Left lung (tissue), 4 donors: ENCODE measurements at regions not wholly inside any gene's neighbourhood (a gene's known extent, or its start where the extent isn't known, plus 50 kb on each side); places are given as distances from the start of the nearest gene placed in this dataset.
A peak's percentile ranks its signal among the peaks of the same experiment; 100 is the strongest.

Experiments
- ATAC-seq: fragments of 200-7000 bp; cut with Tn5 transposase; one replicate; pipeline ENCODE4 v1.9.1; 2020; ENCODE audit warnings: moderate library complexity
- DNase-seq, 4 donors: peaks; one replicate each; pipeline ENCODE4 v3.0.0-alpha.2; 2013 to 2020
- H3K27ac ChIP-seq, 2 donors: fragments of 200-600 bp; sonication (generic) in 1 of 2; one replicate each; pipeline versions ENCODE4 v1.5.0 to v1.8.0; 2020 to 2021
- H3K27me3 ChIP-seq, 2 donors: fragments of 200-600 bp; sonication (generic) in 1 of 2; one replicate each; pipeline versions ENCODE4 v1.5.0 to v1.8.0; 2020 to 2021
- H3K36me3 ChIP-seq, 2 donors: fragments of 200-600 bp; sonication (generic) in 1 of 2; one replicate each; pipeline versions ENCODE4 v1.5.0 to v1.8.0; 2020 to 2021
- H3K4me1 ChIP-seq, 2 donors: fragments of 200-600 bp; one replicate each; pipeline ENCODE4 v1.8.0; 2021
- H3K4me3 ChIP-seq, 2 donors: fragments of 200-600 bp; sonication (generic) in 1 of 2; one replicate each; pipeline versions ENCODE4 v1.5.0 to v1.8.0; 2020 to 2021; ENCODE audit warnings: mild to moderate bottlenecking in 1 of 2
- H3K9me3 ChIP-seq, 2 donors: fragments of 200-600 bp; sonication (generic) in 1 of 2; one replicate each; pipeline versions ENCODE4 v1.5.0 to v1.8.0; 2020 to 2021
- intact Hi-C, 2 donors: fragments of 100-400 bp; cut with DNase I; formaldehyde crosslinking; loops; one replicate each; pipeline versions ENCODE4 v1.11.2 to v1.14.2; 2022
- TF ChIP-seq, protein P1 (sequence below), 2 donors: fragments of 200-600 bp; sonication (generic) in 1 of 2; IDR thresholded peaks; one replicate each; pipeline versions ENCODE4 v1.5.0 to v1.8.0; 2021; ENCODE audit warnings: antibody characterized with exemption in 2 of 2
- donor health status: DM: no; HTN: yes; CAD: no.
- donor health status: DM: no; HTN: no; CAD: no.

DNA sequence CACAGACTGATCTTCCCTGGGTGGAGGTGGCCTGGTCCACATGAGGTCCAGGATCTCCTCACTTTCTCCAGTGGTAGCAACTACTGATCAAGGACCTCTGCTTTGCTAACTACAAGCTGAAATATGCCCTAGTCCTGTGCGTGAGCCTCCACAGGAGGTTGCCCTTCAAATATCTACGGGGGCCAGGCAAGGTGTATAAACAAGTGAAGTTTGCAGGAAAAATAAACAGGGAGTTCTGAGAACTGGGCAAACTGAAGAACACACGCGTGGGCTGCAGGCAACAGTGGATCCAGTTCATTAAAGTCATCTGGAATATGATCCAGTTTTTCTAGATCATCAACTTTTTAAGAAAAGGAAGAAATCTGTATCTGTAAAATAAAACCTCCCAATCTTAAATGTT, 167.5 kb upstream of the NR3C1 start:
- no peaks in the 10 kb centered on the region for H3K27me3 ChIP-seq
- ATAC-seq = no peak
- no peak overlapping the region for H3K4me3 ChIP-seq
- intact Hi-C loops = no loop called here
- TF ChIP-seq, protein P1, sequence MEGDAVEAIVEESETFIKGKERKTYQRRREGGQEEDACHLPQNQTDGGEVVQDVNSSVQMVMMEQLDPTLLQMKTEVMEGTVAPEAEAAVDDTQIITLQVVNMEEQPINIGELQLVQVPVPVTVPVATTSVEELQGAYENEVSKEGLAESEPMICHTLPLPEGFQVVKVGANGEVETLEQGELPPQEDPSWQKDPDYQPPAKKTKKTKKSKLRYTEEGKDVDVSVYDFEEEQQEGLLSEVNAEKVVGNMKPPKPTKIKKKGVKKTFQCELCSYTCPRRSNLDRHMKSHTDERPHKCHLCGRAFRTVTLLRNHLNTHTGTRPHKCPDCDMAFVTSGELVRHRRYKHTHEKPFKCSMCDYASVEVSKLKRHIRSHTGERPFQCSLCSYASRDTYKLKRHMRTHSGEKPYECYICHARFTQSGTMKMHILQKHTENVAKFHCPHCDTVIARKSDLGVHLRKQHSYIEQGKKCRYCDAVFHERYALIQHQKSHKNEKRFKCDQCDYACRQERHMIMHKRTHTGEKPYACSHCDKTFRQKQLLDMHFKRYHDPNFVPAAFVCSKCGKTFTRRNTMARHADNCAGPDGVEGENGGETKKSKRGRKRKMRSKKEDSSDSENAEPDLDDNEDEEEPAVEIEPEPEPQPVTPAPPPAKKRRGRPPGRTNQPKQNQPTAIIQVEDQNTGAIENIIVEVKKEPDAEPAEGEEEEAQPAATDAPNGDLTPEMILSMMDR (IDR thresholded peaks at IDR 0.05) = no peak
- no peak overlapping the region for H3K27ac ChIP-seq
- no peaks in the 10 kb centered on the region for H3K4me1 ChIP-seq
- H3K36me3 ChIP-seq = no peaks in the 10 kb centered on the region
- H3K9me3 ChIP-seq = no peaks in the 10 kb centered on the region
- DNase-seq = no peak

GRCh38 chr5:143569722-143570567, 166.5 kb upstream of the NR3C1 start:
- H3K27me3 ChIP-seq = no peaks in the 10 kb centered on the region
- intact Hi-C loops = no loop called here
- H3K9me3 ChIP-seq = no peaks in the 10 kb centered on the region
- DNase-seq (no peak), ATAC-seq (no peak)
- no peaks in the 10 kb centered on the region for H3K36me3 ChIP-seq
- no peak overlapping the region for H3K27ac ChIP-seq
- TF ChIP-seq, protein P1 (IDR thresholded peaks at IDR 0.05) = no peak
- H3K4me1 ChIP-seq = no peaks in the 10 kb centered on the region
- no peak overlapping the region for H3K4me3 ChIP-seq

DNA sequence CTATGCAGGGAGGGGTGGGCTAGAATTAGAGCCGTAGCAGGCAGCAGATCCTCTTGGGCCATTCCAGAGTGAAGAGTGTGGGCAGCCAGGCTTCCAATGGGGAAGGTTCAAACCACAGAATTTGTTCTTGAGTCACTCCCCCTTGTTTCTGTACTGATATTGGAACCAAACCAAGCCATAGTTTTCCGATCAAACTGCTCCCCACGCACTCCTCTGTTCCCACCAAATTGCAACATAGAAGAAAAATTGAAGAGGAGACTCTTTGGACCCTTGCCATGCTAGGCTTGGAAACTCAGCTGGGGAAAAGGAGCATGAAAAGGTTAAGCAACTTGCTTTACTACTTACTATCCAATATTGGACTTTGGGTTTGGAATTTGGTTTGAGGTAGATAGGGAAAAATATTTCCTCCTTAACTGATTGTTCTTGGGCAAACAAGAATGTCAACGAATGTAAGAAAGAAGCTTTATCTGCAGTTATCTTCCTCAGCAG, 165.8 kb upstream of the NR3C1 start:
- peaks cover 0 to 4% of the 10 kb centered on the region in 2 donors for H3K4me1 ChIP-seq
- no peak overlapping the region for H3K27ac ChIP-seq
- no peaks in the 10 kb centered on the region for H3K27me3 ChIP-seq
- TF ChIP-seq, protein P1 (IDR thresholded peaks at IDR 0.05) = no peak
- H3K36me3 ChIP-seq = no peaks in the 10 kb centered on the region
- no peak overlapping the region for H3K4me3 ChIP-seq
- H3K9me3 ChIP-seq = no peaks in the 10 kb centered on the region
- no peak for DNase-seq
- peak; percentile 38 for ATAC-seq
- intact Hi-C loops = no loop called here

DNA sequence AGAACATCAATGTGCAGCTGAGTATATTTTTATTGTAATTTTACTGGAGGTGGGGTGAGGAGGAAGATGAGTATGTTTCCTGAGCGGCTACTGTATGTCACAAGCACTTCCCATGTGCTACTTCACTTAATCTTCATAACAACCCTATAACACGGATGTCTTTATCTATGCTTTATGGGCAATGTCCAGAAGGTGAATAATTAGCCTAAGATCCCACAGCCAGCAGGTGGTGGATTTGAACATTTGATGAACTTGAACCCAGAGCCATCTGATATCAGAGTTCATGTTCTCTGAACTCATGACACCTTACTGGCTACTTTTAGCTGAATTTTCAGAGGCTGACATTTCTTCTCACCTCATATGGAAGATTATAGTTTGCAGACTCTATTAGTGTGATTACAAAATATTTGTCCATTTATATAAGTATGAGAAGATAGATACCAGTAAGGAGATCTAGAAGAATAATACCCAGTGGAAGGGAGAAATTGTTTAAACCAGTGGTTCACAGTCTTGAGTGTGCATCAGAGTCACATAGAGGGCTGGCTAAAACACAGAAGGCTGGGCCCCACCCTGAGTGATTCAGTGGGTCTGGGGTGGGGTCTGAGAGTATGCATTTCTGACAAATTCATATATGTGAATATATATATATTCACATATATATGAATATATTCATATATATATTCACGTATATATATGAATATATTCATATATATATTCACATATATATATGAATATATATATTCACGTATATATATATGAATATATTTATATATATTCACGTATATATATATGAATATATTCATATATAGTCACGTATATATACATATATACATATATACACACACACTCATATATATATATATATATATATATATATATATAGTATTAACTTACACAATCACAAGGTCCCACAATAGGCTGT, 164.4 kb upstream of the NR3C1 start:
- no peaks in the 10 kb centered on the region for H3K36me3 ChIP-seq
- no peak overlapping the region for H3K27ac ChIP-seq
- DNase-seq = no peak
- TF ChIP-seq, protein P1 (IDR thresholded peaks at IDR 0.05) = no peak
- no peak overlapping the region for H3K4me3 ChIP-seq
- H3K27me3 ChIP-seq = no peaks in the 10 kb centered on the region
- ATAC-seq = no peak
- H3K9me3 ChIP-seq = no peaks in the 10 kb centered on the region
- intact Hi-C loops = no loop called here
- peaks cover 0 to 15% of the 10 kb centered on the region in 2 donors for H3K4me1 ChIP-seq

DNA sequence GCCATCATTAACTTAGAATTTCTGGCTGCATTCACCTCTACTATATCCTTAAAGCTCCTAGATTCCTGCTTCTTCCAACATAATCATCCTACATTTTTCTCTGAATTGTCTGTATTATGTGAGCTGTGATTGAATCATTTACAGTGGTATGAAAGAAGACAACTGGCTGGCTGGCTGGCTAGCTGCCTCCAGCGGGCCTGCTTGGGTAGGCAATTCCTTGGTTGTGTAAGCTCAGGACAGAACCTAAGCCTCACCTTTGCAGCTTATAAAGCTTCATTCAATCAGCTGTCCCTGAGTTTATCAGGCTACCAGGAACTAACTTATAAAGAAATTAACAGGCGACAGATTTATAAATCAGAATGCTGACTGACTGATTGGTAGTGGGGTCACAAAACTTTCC, 162.7 kb upstream of the NR3C1 start:
- H3K9me3 ChIP-seq = no peaks in the 10 kb centered on the region
- ATAC-seq = no peak
- TF ChIP-seq, protein P1 (IDR thresholded peaks at IDR 0.05) = no peak
- no peak for DNase-seq
- H3K27me3 ChIP-seq = no peaks in the 10 kb centered on the region
- no peak overlapping the region for H3K4me3 ChIP-seq
- intact Hi-C loops = no loop called here
- peaks cover 0 to 15% of the 10 kb centered on the region in 2 donors for H3K4me1 ChIP-seq
- no peaks in the 10 kb centered on the region for H3K36me3 ChIP-seq
- H3K27ac ChIP-seq = no peak overlapping the region
